Erythroblast (primary cell): ENCODE measurements at regions not wholly inside any gene's neighbourhood (a gene's known extent, or its start where the extent isn't known, plus 50 kb on each side); places are given as distances from the start of the nearest gene placed in this dataset.
"Not testable (repeated sequence)": the region's sequence is repeated elsewhere in the genome, so short reads cannot be mapped to it uniquely, and the experiment has no call there.

ENCODE experiments used
- DNase-seq, 2 experiments: peaks; one replicate each; lab custom pipeline; 2025; lab: John Stamatoyannopoulos, UW
- GATA1 ChIP-seq: IDR thresholded peaks from 2 replicates; pipeline ENCODE4 v1.6.1; 2011; ENCODE audit warnings: low read depth, mild to moderate bottlenecking, control low read depth, low read length, moderate library complexity
- POLR2A ChIP-seq: IDR thresholded peaks from 2 replicates; pipeline ENCODE4 v1.6.1; 2011; ENCODE audit warnings: mild to moderate bottlenecking, low read length

GRCh38 chr11:114955923-114956322 is 277.6 kb downstream of the NXPE2 start:
- TF ChIP-seq GATA1 (no peak), POLR2A (no peak)
- no peak for DNase-seq

DNA sequence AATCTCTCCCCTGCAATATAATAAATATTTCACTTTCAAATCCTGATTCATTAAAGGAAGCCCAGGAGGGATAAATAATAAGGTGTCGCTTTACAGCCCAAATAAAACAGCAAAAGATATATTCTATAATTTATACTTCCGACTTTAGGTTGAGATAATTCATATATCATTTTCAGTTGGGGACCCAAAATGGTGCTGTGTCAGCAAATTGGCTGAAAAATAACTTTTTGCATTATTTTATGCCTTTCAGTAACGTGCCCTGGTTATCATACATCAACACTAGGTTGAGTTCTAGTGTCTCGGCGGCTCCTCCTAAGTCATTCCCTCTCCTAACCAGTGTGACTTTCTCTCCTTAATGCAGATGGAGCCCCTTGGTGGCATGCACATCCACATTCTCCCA is 278.2 kb downstream of the NXPE2 start:
- TF ChIP-seq POLR2A (no peak), GATA1 (no peak)
- no peak for DNase-seq

GRCh38 chr11:114959953-114960505 is 281.7 kb downstream of the NXPE2 start:
- no peak for TF ChIP-seq GATA1
- TF ChIP-seq POLR2A: no peak
- DNase-seq: no peak

DNA sequence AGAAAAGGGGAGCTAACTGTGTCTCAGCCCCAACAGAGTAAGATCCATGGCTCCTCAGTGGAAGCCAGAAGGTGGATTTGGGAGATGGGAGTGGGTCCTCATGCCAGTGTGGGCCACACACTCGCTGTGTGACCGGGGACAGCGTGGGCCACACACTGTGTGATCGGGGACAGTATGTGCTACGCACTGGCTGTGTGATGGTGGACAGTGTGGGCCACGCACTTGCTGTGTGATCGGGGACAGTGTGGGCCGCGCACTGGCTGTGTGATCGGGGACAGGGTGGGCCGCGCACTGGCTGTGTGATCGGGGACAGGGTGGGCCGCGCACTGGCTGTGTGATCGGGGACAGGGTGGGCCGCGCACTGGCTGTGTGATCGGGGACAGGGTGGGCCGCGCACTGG is 282.5 kb downstream of the NXPE2 start:
- not testable (repeated sequence) for DNase-seq

DNA sequence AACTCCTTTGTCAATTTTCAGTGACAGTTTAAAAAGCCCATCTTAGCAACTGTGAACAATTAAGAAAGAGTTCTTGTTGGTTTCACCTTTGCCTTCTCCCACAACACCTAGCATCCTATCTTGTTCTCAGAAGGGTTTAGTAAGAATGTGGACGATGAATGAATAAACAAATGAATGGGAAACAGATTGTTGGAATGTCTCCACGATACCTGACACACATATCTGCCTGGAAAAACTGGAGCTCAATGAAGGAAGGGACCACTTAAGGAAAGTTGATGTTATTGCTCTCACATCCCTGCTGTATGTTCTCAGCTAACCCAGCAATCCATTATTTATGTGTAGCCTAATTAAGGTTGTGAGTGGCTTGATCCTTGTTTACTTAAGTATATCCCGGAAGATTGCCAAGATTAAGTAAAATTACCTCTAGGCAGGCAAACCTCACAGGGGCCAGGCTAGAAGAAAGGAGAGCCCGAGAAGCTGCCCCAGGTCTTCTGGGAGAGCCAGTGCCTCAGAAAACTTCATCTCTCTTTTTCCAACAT is 286.4 kb downstream of the NXPE2 start:
- TF ChIP-seq GATA1 (no peak), POLR2A (no peak)
- no peak for DNase-seq

DNA sequence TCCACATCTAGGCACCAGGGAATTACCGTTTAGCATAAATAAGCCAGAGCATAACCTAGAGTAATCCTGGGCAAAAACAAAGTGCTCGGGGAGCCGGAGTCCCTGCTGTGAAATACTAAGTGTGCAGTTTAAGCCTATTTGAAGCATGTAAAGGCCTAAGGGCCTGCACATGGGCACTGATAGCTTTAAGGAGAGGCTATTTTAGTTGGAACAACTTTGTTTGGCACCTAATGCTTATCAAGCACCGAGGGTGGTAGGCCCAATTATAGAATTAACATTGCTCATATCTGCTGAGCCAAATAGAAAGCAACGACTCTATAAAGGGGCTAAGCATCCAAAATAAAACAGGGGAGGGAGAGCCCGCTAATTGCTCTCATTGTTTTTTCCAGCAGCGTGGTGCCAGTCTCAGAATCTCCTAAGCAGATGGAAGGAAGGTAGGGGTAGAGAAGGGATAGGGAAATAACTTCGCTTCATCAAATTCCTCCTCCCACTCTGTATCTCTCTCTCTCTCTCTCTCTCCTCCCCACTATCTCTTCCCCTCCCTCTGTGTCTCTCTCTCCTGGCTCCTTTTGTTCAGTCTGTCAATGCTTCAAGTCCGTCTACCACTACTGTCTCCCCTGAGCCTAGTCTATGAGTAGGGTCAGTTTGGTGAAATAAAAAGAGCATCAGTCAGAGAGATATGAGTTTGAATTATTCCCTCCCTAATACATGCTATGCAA is 292.8 kb downstream of the NXPE2 start:
- TF ChIP-seq POLR2A (no peak), GATA1 (no peak)
- no peak for DNase-seq

- DNase-seq: no peak
- TF ChIP-seq GATA1 (no peak), POLR2A (no peak)
Measured at GRCh38 chr11:114972105-114972504, 293.8 kb downstream of the NXPE2 start.

DNA sequence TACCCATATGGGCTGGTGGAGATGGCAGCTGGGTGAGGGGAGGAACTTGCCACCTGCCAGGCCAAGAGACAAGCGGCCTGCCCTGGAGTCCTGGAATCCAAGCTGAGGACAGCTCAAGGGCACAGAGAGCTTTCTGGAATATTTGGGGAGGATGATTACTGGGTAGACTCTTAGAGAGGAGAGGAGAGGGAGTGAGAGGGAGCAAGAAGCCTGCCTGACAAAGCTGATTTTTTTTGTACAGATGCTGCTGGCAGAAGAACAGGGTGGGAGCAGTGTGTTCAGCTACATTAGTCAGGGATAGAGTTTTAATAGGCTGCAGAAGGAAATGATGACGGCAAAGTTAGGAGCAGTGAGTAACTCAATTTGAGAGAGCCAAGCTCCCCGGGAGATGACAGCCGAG is 299.3 kb downstream of the NXPE2 start:
- DNase-seq: no peak
- no peak for TF ChIP-seq GATA1
- no peak for TF ChIP-seq POLR2A

DNA sequence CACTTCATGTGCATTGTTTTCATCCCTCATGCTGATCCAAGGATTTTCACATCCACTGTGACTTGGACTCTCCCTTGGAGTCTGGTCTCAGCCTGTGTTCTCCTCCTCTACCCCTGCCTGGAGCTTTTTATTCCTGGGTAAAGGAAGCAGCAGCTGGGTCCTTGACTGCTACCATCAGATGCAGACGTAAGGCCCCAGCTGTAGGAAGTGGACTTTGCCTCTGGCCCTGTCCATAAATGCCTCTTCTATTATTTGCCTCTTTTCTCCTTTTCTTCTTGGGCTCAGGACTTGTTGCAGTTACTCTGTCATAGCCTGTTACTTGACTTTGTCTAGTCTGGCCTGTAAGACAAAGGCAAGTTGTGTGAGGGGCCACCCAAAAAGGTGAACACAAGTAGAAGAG is 303.8 kb downstream of the NXPE2 start:
- no peak for TF ChIP-seq GATA1
- no peak for TF ChIP-seq POLR2A
- no peak for DNase-seq

DNA sequence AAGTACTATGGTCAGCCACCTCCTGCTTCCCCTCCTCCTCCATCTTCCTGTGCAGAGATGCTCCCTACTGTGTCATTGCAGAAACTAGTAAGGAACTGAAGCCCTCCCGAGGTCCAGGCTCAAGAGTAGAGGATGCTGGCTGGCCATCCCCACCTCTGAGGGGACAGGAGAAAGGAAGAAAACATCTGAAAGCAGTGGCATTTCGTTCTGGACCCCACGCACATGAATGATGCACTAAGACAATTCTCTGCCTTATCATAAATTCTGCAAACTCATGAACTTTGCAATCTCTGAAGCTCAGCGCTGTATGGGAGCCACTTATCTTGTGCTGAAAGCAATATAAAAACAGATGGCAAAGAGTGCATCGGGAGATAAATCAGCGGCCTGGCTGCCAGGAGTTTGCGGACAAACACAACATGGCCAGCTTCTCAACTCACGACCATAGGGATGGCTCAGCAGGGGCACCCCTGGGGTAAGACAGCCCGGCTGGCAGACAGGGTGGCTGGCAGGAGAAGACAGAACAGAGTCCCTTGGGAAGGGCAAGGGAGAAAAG is 306.4 kb downstream of the NXPE2 start:
- DNase-seq: no peak

GRCh38 chr11:114986365-114986764 is 308.0 kb downstream of the NXPE2 start:
- no peak for DNase-seq
- TF ChIP-seq POLR2A: no peak
- TF ChIP-seq GATA1: no peak

More for the DNA sequence above, 306.4 kb downstream of the NXPE2 start:
- no peak for TF ChIP-seq GATA1
- TF ChIP-seq POLR2A: no peak

GRCh38 chr11:114987186-114987760 is 308.9 kb downstream of the NXPE2 start:
- DNase-seq: no peak
- TF ChIP-seq POLR2A: no peak

- TF ChIP-seq GATA1 (no peak), POLR2A (no peak)
- DNase-seq: no peak
Measured at GRCh38 chr11:114988644-114989043, 310.3 kb downstream of the NXPE2 start.

DNA sequence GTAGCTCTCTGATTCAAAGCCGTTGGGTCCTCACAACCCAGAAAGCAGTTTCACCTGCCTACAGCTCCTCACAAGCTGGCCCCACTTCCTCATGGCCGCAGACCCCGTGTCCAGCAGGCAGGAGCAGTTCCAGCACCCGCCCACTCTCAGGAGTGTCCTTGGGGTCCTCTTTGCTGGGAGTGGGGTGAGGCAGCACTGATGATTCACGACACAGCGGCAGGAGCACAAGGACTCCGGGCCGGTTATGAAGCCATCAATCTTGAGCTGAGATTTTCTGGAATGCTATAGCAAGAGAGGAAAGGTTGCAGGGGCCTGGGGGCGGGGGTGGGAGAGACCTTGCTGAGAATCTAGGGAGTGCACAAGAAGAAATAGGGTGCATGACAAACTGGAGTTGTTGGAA is 311.2 kb downstream of the NXPE2 start:
- DNase-seq: no peak
- TF ChIP-seq POLR2A (no peak), GATA1 (no peak)
